ENCODE measurements at regions not wholly inside any gene's neighbourhood (a gene's known extent, or its start where the extent isn't known, plus 50 kb on each side); places are given as distances from the start of the nearest gene placed in this dataset.

DNA sequence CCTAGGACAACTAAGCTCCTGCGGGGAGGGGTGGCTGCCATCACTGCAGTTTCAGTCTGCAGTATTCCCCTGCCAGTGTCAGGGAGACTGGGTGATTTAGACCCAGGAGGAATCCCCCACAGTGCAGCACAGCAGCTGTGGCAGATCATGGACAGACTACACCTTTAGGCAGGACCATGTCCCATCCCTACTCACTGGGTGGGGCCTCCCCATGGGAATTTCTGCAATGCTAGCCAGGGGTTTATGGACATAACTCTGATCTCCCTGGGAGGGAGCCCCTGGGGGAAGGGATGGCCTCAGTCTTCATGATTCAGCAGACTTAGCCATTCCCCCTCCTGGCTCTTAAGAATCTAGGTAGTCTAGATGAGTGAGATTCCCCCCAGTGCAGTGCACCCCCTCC is 130.1 kb upstream of the STAC start:
- Histone ChIP-seq H3K27me3 (no peaks in the 10 kb centered on the region), H3K9me3 (ENCODE audit: low read depth) (no peaks in the 10 kb centered on the region), H3K4me3 (no peak overlapping the region), H3K27ac (no peak overlapping the region), H3K36me3 (no peaks in the 10 kb centered on the region), H3K4me1 (ENCODE audit: low read depth) (no peaks in the 10 kb centered on the region)
- TF ChIP-seq, protein P1, sequence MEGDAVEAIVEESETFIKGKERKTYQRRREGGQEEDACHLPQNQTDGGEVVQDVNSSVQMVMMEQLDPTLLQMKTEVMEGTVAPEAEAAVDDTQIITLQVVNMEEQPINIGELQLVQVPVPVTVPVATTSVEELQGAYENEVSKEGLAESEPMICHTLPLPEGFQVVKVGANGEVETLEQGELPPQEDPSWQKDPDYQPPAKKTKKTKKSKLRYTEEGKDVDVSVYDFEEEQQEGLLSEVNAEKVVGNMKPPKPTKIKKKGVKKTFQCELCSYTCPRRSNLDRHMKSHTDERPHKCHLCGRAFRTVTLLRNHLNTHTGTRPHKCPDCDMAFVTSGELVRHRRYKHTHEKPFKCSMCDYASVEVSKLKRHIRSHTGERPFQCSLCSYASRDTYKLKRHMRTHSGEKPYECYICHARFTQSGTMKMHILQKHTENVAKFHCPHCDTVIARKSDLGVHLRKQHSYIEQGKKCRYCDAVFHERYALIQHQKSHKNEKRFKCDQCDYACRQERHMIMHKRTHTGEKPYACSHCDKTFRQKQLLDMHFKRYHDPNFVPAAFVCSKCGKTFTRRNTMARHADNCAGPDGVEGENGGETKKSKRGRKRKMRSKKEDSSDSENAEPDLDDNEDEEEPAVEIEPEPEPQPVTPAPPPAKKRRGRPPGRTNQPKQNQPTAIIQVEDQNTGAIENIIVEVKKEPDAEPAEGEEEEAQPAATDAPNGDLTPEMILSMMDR (IDR thresholded peaks at IDR 0.05; ENCODE audit: low read depth, low read length): no peak
- no peak for DNase-seq (ENCODE audit: low read depth in 1 of 2, low spot score in 1 of 2)

DNA sequence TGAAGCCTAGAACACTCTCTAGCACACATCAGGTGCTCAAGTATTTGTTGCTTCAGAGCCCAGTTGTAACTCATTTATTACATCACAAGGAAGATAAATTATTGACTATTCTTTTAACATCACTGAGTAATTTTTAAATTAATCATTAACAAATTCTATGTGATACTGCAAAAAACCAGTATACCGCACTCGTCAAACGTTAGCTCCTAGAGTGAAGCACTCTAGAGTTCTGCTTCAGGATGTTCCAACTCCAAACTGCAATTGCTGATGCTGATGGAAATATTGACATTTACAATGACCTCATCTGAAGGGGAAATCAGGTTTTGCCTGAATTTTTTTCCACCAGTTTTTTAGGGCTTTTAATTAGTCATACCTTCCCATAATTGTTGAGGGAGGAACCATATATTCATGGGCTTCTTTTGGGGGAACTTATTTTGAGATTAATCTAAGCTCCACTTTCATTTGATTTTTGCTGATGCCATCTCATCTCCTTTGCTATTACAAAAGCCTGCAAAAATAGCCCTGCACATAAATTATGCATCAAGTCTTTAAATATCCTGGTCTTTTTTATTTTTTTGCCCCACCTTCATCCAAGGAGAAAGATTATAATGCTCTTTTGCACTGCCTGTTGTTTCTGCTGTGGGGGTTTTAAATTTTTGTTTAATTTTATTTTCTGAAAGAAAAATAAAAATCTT is 123.0 kb upstream of the STAC start:
- H3K4me3 ChIP-seq: no peak overlapping the region
- no peaks in the 10 kb centered on the region for H3K27me3 ChIP-seq
- H3K36me3 ChIP-seq: no peaks in the 10 kb centered on the region
- TF ChIP-seq, protein P1 (IDR thresholded peaks at IDR 0.05; ENCODE audit: low read depth, low read length): no peak
- DNase-seq (ENCODE audit: low read depth in 1 of 2, low spot score in 1 of 2): no peak
- H3K9me3 ChIP-seq (ENCODE audit: low read depth): no peaks in the 10 kb centered on the region
- no peak overlapping the region for H3K27ac ChIP-seq
- no peaks in the 10 kb centered on the region for H3K4me1 ChIP-seq (ENCODE audit: low read depth)

DNA sequence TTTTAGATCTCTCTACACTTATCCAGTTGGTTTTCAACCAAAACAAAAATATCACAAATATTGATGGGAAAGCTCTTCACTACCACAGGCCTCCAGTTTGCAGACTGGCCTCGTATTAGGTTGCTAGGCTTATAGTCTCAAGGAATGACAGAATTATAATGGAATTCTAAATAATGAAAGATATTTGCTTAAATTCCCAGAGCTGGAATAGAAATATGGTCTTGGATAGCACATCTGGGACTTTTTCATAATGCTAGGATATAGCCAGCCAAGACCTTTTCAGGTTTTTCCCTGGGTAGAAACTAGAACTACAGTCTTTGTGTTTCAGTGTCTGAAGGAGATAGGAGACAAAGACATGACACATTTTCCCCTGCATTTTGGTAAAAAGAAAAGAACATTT is 121.9 kb upstream of the STAC start:
- Histone ChIP-seq H3K9me3 (ENCODE audit: low read depth) (no peaks in the 10 kb centered on the region), H3K36me3 (no peaks in the 10 kb centered on the region), H3K27me3 (no peaks in the 10 kb centered on the region), H3K4me1 (ENCODE audit: low read depth) (no peaks in the 10 kb centered on the region), H3K27ac (no peak overlapping the region), H3K4me3 (no peak overlapping the region)
- no peak for DNase-seq (ENCODE audit: low read depth in 1 of 2, low spot score in 1 of 2)
- TF ChIP-seq, protein P1 (IDR thresholded peaks at IDR 0.05; ENCODE audit: low read depth, low read length): no peak

DNA sequence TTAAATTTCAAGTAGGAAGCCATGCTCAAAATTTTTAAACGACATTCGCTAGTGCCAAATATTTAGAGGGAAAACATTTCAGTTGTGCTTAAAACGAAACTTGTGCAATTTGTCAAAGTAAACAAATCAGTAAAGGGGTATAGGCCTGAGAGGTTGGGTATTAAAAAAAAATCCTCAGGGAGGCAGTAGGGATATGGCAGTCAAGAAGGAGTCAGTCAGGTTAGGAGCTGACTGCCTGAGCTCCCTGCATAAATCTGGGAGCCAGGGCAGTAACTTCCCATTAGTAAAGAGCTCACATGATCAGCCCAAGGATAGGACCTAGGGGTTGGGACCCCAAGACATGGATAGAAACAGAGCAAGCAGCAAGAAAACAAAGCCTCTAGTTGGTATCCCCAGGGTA is 120.7 kb upstream of the STAC start:
- H3K36me3 ChIP-seq: no peaks in the 10 kb centered on the region
- DNase-seq (ENCODE audit: low read depth in 1 of 2, low spot score in 1 of 2): peak in 1 of 2 donors; percentile 5
- H3K4me1 ChIP-seq (ENCODE audit: low read depth): no peaks in the 10 kb centered on the region
- TF ChIP-seq, protein P1 (IDR thresholded peaks at IDR 0.05; ENCODE audit: low read depth, low read length): no peak
- no peak overlapping the region for H3K27ac ChIP-seq
- H3K27me3 ChIP-seq: no peaks in the 10 kb centered on the region
- no peaks in the 10 kb centered on the region for H3K9me3 ChIP-seq (ENCODE audit: low read depth)
- no peak overlapping the region for H3K4me3 ChIP-seq

DNA sequence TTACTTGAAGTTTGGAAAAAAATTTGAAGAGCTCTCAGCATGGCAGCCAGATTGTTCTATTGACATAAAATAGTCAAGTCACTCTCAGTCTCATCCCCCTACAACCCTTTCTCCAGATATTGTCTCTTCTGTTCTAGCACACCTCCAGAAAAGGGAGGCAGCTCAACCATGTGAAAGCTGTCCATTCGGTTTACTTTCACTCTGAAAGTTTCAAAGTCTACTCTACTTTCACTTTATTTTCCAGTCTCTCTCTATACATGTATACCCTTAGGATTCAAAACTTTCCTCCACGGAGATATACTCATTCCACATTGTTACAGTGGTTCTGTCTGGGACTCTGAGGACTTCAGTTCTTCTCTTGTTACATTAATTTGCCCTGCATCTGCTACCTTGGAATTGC is 111.0 kb upstream of the STAC start:
- no peaks in the 10 kb centered on the region for H3K4me1 ChIP-seq (ENCODE audit: low read depth)
- TF ChIP-seq, protein P1 (IDR thresholded peaks at IDR 0.05; ENCODE audit: low read depth, low read length): no peak
- H3K36me3 ChIP-seq: no peaks in the 10 kb centered on the region

More for the DNA sequence above, 111.0 kb upstream of the STAC start:
- Histone ChIP-seq H3K27me3 (no peaks in the 10 kb centered on the region), H3K4me3 (no peak overlapping the region), H3K27ac (no peak overlapping the region), H3K9me3 (ENCODE audit: low read depth) (no peaks in the 10 kb centered on the region)
- no peak for DNase-seq (ENCODE audit: low read depth in 1 of 2, low spot score in 1 of 2)
